Stimulated activated CD8-positive, alpha-beta memory T cell treated with anti-CD3 and anti-CD28 coated beads, Interleukin-12 subunit alpha, Interleukin-12 subunit beta, amount 100 ng/mL, for 1 hour (primary cell): ENCODE measurements at regions not wholly inside any gene's neighbourhood (a gene's known extent, or its start where the extent isn't known, plus 50 kb on each side); places are given as distances from the start of the nearest gene placed in this dataset.

Experiments
- DNase-seq: peaks from one replicate; pipeline ENCODE4 v3.0.0-alpha.2; 2020; ENCODE audit warnings: low read depth

DNA sequence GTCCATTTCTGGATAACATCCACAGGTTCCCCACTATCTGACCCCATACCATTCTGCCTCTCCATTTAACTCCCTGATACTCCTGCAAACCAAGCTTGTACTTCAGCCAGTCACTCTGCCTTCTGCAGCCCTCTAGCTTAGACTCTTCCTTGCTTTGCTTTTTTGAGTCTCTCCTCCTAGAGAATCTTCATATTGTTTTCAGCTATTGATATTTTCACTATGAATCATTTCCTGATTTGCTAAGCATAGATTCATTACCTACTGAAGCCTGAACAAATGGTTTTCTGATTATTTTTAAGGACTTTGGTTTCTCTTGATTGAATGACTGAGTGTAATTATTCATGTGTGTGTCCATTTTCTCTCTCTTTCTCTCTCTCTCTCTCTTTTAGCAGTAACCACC lies 2102.3 kb upstream of the CELF4 start:
- no peak for DNase-seq

DNA sequence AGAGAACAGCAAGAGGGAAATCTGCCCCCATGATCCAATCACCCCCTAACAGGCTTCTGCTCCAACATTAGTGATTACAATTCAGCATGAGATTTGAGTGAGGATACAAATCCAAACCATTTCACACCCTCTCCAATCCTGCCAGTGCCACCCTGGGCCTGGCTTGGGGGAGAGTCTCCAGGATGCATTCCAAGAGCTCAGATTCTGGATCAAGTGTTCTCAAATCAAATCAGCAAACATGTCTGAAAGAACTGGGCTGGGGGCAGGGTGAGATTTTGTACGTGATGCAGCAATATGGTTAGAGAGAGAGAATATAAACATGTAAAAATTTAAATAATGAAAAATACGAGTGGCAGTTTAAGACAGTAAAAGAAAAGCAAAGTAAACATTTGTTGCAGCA lies 2100.9 kb upstream of the CELF4 start:
- DNase-seq: no peak

- DNase-seq: no peak
Measured at GRCh38 chr18:39661856-39662366, 2096.3 kb upstream of the CELF4 start.

DNA sequence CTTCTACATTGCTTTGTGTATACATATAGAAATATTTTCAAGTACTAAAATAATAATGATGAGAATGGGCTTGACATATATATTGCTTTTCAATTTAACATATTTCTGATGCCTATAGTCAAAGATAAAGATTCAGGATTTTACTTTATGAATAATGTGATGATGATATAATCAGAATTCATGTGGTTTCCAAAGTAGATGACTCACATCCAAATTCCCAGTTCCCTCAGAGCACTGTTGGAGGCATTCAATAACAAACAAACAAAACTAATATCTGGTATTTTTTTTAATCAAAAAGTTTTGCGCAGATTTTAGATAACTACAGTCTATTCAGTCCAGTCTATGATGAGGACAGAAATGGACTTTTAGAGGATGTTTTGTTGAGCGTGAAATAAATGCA lies 2094.5 kb upstream of the CELF4 start:
- no peak for DNase-seq

GRCh38 chr18:39655341-39655740 lies 2089.7 kb upstream of the CELF4 start:
- no peak for DNase-seq

DNA sequence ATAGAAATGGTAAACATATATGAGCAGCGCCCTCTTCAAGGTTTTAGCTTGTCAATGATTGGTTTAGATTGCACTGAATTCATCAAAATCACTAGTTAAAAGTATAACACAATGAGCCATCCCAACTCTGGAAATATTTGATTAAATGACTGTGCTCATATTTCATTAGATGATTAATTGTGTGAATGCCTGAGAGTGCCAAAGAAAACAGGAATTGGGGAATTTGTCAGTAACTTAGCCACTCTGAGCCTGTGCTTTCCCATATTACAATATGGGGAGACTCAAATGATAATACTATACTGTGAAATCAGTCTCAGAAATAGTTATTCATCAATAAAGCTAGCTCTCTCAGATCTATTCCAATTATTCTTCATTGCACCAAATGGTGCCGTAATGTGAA lies 2087.6 kb upstream of the CELF4 start:
- DNase-seq: no peak

DNA sequence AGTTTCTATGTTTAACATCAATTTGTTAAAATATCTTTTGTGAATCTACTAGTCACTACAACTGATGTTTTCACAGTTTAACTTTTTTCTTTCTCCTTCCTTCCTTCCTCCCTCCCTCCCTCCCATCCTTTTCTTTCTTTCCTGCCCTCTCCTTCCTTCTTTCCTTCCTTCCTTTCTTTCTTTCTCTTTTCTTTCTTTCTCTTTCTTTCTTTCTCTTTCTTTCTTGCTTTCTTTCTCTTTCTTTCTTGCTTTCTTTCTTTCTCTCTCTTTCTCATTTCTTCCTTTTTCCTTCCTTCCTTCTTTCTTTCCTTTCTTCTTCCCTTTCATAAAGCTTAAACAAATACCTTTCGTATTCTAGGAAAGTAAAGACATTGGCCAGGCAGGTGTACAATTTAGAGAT lies 2083.0 kb upstream of the CELF4 start:
- no peak for DNase-seq

GRCh38 chr18:39647627-39648534 lies 2082.3 kb upstream of the CELF4 start:
- no peak for DNase-seq

- no peak for DNase-seq
Measured at GRCh38 chr18:39638224-39638623, 2072.6 kb upstream of the CELF4 start.

DNA sequence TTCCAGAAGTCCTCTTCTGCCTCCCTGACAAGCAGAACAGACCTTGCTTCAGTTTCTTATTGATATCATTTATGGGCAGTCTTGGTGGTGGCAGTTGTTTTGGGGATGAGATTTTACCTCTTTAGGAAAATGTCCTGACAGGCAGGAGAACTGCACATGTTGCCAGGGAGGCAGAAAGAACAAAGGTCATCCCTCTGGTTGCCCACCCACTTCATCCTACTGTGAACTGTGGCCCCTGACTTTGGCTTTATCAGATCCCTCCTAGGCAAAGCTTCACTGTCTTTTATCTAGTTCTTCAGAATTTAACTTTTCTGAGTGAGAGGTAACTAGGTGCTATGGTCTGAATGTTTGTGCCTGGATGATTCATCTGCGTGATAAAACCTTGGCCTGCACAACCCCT lies 2071.3 kb upstream of the CELF4 start:
- DNase-seq: no peak

GRCh38 chr18:39635966-39636365 lies 2070.4 kb upstream of the CELF4 start:
- no peak for DNase-seq

DNA sequence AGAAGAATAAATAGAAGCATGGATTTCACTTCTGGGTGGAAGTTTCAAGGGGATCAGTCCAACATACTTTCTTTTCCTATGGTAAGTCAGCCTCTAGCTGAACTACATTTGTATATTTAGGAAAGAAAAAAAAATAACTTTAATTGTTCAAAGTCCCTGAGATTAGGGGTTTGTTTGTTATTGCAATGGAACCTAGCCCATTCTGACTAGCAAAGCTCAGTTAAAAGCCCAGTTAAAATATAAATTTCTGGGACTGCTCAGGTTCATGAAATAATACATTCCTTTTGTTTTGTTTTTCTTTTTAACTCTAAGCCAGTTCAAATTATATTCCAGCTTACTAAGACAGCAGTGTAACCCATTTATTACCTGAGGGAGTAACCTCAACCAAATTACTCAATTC lies 2069.6 kb upstream of the CELF4 start:
- DNase-seq: no peak

DNA sequence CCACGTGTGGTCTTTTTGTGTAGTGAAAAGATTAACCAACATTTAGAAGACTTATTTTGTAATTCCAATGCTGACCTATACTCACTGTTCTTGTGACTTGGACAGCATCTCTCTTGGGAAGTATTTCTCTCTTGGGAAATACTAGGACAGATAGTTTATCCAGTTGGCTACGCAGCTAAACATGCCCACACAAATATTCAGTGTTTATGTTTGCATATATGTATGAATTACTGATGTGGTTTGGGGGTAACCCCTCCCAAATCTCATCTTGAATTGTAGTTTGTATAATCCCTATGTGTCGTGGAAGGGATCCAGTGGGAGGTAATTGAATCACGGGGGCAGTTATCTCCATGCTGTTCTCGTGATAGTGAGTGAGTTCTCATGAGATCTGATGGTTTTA lies 2062.3 kb upstream of the CELF4 start:
- DNase-seq: no peak

DNA sequence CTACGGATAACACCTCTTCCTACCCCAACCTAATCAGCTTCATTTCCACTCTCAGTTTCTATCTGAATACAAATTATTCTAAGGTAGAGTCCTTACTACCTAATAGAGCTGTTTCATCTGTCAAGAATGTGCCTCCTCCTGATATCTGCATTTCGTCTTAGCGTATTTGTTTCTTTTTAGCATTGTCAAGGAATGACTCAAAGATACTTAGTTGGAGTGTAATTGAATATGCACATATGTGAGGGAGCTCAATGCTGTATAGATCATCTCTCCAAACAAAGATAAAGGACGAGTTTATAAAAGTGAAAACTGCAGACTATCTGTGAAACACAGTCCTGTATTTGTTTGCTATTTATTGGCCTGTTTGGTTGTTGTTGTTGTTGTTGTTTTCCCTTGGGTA lies 2059.4 kb upstream of the CELF4 start:
- no peak for DNase-seq

DNA sequence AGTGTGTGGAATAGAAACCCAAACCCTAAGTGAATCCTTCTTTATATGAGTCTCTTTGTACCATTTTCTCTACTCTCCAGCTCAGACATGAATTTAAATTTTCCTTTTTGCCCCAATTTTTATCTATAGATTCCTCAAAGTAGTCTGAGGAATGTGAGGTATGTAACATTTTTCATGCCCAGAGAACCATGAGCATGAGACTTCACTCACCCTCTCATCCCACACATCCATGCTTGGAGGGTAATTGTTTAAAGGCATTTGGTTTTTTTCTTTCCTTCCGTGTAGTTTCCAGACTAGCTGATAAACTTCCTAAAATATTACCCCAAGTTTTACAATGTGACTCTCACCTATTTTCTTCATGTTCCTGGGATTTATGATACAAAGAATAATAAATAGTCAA lies 2056.8 kb upstream of the CELF4 start:
- no peak for DNase-seq

DNA sequence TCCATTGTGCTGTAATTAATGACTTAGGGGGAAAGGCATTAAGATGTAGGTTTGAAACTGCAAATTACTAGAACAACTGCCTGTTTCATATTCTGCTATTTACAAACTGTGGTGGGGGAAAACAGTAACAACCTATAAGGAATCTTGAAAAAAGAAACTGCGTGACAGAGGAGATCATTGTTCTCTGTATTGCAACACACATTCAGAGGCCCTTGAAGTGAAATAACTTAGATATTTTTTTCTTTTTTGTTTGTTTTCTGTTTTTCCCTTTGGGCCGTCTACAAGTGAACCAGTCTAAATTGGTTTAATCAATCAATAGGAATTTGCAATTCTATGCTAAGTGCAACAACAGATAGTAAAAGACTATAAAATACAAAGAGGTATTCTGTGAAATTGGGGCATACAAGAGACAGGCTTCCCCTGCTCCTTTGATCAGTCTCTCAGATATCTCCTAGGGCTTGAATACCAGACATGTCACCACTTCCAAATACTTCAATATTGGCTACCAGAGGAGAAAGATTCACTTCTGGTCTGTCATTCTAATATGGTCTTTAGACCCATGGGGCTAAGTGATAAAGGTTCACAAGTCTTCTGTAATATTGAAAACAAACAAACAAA lies 2055.1 kb upstream of the CELF4 start:
- DNase-seq: no peak

DNA sequence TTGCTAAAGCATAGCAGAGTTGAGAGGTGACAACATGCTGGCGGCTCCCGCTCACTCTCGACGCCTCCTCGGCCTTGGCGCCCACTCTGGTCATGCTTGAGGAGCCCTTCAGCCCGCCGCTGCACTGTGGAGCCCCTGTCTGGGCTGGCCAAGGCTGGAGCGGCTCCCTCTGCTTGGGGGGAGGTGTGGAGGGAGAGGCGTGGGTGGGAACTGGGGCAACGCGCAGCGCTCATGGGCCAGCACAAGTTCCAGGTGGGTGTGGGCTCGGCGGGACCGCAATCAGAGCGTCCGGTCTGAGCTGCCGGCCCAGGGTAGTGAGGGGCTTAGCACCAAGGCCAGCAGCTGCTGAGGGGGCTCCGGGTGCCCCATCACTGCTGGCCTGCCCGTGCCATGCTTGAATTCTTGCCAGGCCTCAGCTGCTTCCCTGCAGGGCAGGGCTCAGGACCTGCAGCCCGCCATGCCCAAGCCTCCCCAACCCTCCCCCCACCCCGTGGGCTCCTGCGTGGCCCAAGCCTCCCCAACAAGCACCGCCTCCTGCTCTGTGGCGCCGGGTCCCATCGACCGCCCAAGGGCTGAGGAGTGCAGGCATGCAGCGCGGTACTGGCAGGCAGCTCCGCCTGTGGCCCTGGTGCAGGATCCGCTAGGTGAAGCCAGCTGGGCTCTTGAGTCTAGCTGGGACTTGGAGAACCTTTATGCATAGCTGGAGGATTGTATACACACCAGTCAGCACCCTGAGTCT lies 2052.8 kb upstream of the CELF4 start:
- no peak for DNase-seq

DNA sequence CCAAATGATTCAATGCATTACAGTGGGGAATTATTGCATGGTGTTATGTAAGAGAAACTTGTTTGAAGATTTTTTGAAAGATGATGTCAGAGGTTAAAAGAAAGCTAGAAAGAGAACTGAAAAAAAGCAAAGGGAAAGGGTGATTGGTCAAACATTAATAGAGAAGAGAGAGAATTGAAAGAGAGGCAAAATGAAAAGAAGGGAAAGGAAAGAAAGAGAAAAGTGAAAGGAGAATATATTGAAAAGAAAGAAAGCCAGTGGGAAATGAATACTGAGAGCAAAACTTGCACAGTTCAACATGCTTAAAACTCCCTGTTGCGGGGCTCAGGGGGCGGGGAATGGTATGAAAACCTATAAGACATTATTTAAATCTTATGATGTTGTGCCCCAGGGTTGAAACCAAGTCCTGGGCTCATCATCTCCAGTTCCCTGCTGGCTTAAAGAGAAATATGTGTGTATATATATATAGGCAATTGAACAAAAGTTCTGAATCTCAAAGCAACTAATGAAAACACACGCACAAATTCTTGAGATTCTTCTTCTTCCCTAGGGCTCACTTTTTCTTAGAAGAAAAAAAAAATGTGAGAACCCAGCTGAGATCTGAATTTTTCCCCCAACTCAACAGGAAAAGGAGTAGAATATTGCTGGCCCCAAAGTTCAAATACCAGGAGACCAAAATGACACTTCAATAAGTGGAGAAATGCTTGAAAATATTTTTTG lies 2045.9 kb upstream of the CELF4 start:
- DNase-seq: no peak

GRCh38 chr18:39607034-39607433 lies 2041.4 kb upstream of the CELF4 start:
- no peak for DNase-seq

DNA sequence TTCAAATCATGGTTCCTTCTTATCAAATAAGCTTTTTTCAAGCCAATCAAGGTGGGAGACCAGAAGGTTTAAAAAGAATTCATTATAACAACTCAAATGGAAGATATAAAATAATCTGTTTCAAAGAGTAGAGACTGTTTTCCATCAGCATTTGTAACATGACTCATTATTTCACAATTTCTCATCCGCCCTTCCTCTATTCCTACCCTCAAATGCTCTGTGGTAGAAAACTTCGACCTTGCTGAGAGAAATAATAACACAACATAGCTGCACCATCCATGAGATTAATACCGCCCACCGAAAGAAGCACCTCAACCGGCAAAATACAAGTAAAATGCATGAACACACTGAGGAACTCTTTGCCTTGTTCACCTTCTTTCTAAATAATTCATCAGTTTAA lies 2039.2 kb upstream of the CELF4 start:
- no peak for DNase-seq

DNA sequence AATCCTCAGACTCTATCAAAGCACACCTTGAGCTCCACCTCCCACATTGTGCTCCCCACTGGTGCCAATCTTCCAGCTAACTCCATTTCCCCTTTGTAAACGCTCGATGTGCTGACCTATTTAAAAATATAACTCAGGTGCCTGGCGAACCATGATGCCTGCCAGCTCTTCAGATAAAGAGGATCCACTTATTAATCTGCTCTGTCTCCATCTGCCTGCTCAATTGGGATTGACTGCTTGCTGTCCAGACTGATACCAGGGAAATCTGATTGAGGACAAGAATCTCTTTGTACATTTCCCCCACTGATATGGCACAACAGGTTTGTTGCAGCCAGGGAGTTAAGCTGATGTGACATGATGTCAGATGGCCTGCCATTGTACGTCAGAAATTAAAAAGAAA lies 2036.5 kb upstream of the CELF4 start:
- DNase-seq: no peak

GRCh38 chr18:39600894-39601293 lies 2035.3 kb upstream of the CELF4 start:
- DNase-seq: no peak
